ENCODE measurements at regions not wholly inside any gene's neighbourhood (a gene's known extent, or its start where the extent isn't known, plus 50 kb on each side); places are given as distances from the start of the nearest gene placed in this dataset.

- ATAC-seq (no peak), DNase-seq (no peak)
- H3K27ac ChIP-seq = no peak overlapping the region
- H3K27me3 ChIP-seq = no peaks in the 10 kb centered on the region
- intact Hi-C loops (cut with DNase I) = no loop called here
- TF ChIP-seq CTCF (IDR thresholded peaks at IDR 0.05) (no peak), POLR2A (IDR thresholded peaks at IDR 0.05) (no peak)
- H3K9me3 ChIP-seq = no peaks in the 10 kb centered on the region
- no peaks in the 10 kb centered on the region for H3K36me3 ChIP-seq (replicated peaks in 1 of 2; ENCODE audit: insufficient read depth in 1 of 2, low read depth in 2 of 2)
- no peak overlapping the region for H3K4me3 ChIP-seq
- H3K4me1 ChIP-seq = no peaks in the 10 kb centered on the region
- WGBS, 2 donors = 81 to 100% methylated on average over 1 of the region's 1 CpG
Measured at GRCh38 chr5:158286827-158287226, 427.9 kb upstream of the CLINT1 start.

GRCh38 chr5:158285698-158286097 lies 426.8 kb upstream of the CLINT1 start:
- Histone ChIP-seq H3K4me3 (no peak overlapping the region), H3K36me3 (replicated peaks in 1 of 2; ENCODE audit: insufficient read depth in 1 of 2, low read depth in 2 of 2) (no peaks in the 10 kb centered on the region), H3K4me1 (no peaks in the 10 kb centered on the region), H3K27ac (no peak overlapping the region), H3K27me3 (no peaks in the 10 kb centered on the region), H3K9me3 (no peaks in the 10 kb centered on the region)
- WGBS, 2 donors = 86 to 88% methylated on average over 6 of the region's 6 CpGs
- ATAC-seq (no peak), DNase-seq (no peak)
- intact Hi-C loops (cut with DNase I) = no loop called here
- no peak for TF ChIP-seq CTCF (IDR thresholded peaks at IDR 0.05)
- no peak for TF ChIP-seq POLR2A (IDR thresholded peaks at IDR 0.05)

- no peak for ATAC-seq
Measured at GRCh38 chr5:158284242-158284641, 425.3 kb upstream of the CLINT1 start.

GRCh38 chr5:158283397-158283796 lies 424.5 kb upstream of the CLINT1 start:
- Histone ChIP-seq H3K4me1 (no peaks in the 10 kb centered on the region), H3K36me3 (replicated peaks in 1 of 2; ENCODE audit: insufficient read depth in 1 of 2, low read depth in 2 of 2) (no peaks in the 10 kb centered on the region), H3K9me3 (no peaks in the 10 kb centered on the region), H3K27ac (no peak overlapping the region), H3K27me3 (no peaks in the 10 kb centered on the region), H3K4me3 (no peak overlapping the region)
- TF ChIP-seq CTCF (IDR thresholded peaks at IDR 0.05) (no peak), POLR2A (IDR thresholded peaks at IDR 0.05) (no peak)
- intact Hi-C loops (cut with DNase I) = no loop called here
- WGBS, 2 donors = 81 to 85% methylated on average over 4 of the region's 4 CpGs
- DNase-seq (no peak), ATAC-seq (no peak)

More at GRCh38 chr5:158284242-158284641, 425.3 kb upstream of the CLINT1 start:
- no peaks in the 10 kb centered on the region for H3K27me3 ChIP-seq
- no peak for DNase-seq
- WGBS, 2 donors = 70 to 79% methylated on average over 2 of the region's 2 CpGs
- H3K4me3 ChIP-seq = no peak overlapping the region
- TF ChIP-seq POLR2A (IDR thresholded peaks at IDR 0.05) = no peak
- TF ChIP-seq CTCF (IDR thresholded peaks at IDR 0.05) = no peak
- no peaks in the 10 kb centered on the region for H3K4me1 ChIP-seq
- H3K27ac ChIP-seq = no peak overlapping the region
- intact Hi-C loops (cut with DNase I) = no loop called here
- no peaks in the 10 kb centered on the region for H3K9me3 ChIP-seq
- H3K36me3 ChIP-seq (replicated peaks in 1 of 2; ENCODE audit: insufficient read depth in 1 of 2, low read depth in 2 of 2) = no peaks in the 10 kb centered on the region

GRCh38 chr5:158278216-158278925 lies 419.4 kb upstream of the CLINT1 start:
- WGBS, 2 donors = 81 to 82% methylated on average over 4 of the region's 4 CpGs
- intact Hi-C loops (cut with DNase I) = no loop called here
- no peak overlapping the region for H3K27ac ChIP-seq
- H3K9me3 ChIP-seq = no peaks in the 10 kb centered on the region
- no peaks in the 10 kb centered on the region for H3K36me3 ChIP-seq (replicated peaks in 1 of 2; ENCODE audit: insufficient read depth in 1 of 2, low read depth in 2 of 2)
- H3K4me1 ChIP-seq = no peaks in the 10 kb centered on the region
- no peak overlapping the region for H3K4me3 ChIP-seq
- no peaks in the 10 kb centered on the region for H3K27me3 ChIP-seq
- ATAC-seq (no peak), DNase-seq (no peak)
- TF ChIP-seq POLR2A (IDR thresholded peaks at IDR 0.05) (no peak), CTCF (IDR thresholded peaks at IDR 0.05) (no peak)
